ENCODE measurements at regions not wholly inside any gene's neighbourhood (a gene's known extent, or its start where the extent isn't known, plus 50 kb on each side); places are given as distances from the start of the nearest gene placed in this dataset.

GRCh38 chr2:8584174-8585066, 97.4 kb upstream of the ID2 start:
- H3K4me1 Mint-ChIP-seq (ENCODE audit: low read depth, unreplicated experiment): no peaks in the 10 kb centered on the region
- H3K27ac Mint-ChIP-seq (ENCODE audit: unreplicated experiment): no peak overlapping the region
- H3K27me3 Mint-ChIP-seq (ENCODE audit: unreplicated experiment): peaks cover 8% of the 10 kb centered on the region
- peak overlapping the region; percentile 43 for H3K4me3 Mint-ChIP-seq (ENCODE audit: unreplicated experiment)
- no peak for TF ChIP-seq CTCF (IDR thresholded peaks at IDR 0.05; ENCODE audit: partially characterized antibody, unreplicated experiment)
- no peak for DNase-seq
- H3K36me3 Mint-ChIP-seq (ENCODE audit: unreplicated experiment): no peaks in the 10 kb centered on the region
- H3K9me3 Mint-ChIP-seq (ENCODE audit: unreplicated experiment): peaks cover 2% of the 10 kb centered on the region

- Mint-ChIP-seq H3K4me1 (ENCODE audit: low read depth, unreplicated experiment) (no peaks in the 10 kb centered on the region), H3K4me3 (ENCODE audit: unreplicated experiment) (no peak overlapping the region), H3K27ac (ENCODE audit: unreplicated experiment) (no peak overlapping the region), H3K36me3 (ENCODE audit: unreplicated experiment) (no peaks in the 10 kb centered on the region), H3K9me3 (ENCODE audit: unreplicated experiment) (peaks cover 2% of the 10 kb centered on the region), H3K27me3 (ENCODE audit: unreplicated experiment) (peaks cover 8% of the 10 kb centered on the region)
- no peak for DNase-seq
- no peak for TF ChIP-seq CTCF (IDR thresholded peaks at IDR 0.05; ENCODE audit: partially characterized antibody, unreplicated experiment)
Measured at GRCh38 chr2:8586457-8587051, 95.3 kb upstream of the ID2 start.

GRCh38 chr2:8587251-8587791, 94.5 kb upstream of the ID2 start:
- DNase-seq: no peak
- Mint-ChIP-seq H3K27ac (ENCODE audit: unreplicated experiment) (no peak overlapping the region), H3K9me3 (ENCODE audit: unreplicated experiment) (peaks cover 2% of the 10 kb centered on the region), H3K27me3 (ENCODE audit: unreplicated experiment) (peaks cover 4% of the 10 kb centered on the region), H3K4me1 (ENCODE audit: low read depth, unreplicated experiment) (no peaks in the 10 kb centered on the region), H3K4me3 (ENCODE audit: unreplicated experiment) (no peak overlapping the region), H3K36me3 (ENCODE audit: unreplicated experiment) (no peaks in the 10 kb centered on the region)
- no peak for TF ChIP-seq CTCF (IDR thresholded peaks at IDR 0.05; ENCODE audit: partially characterized antibody, unreplicated experiment)

- Mint-ChIP-seq H3K4me3 (ENCODE audit: unreplicated experiment) (no peak overlapping the region), H3K4me1 (ENCODE audit: low read depth, unreplicated experiment) (no peaks in the 10 kb centered on the region), H3K27me3 (ENCODE audit: unreplicated experiment) (peaks cover 4% of the 10 kb centered on the region), H3K36me3 (ENCODE audit: unreplicated experiment) (no peaks in the 10 kb centered on the region), H3K9me3 (ENCODE audit: unreplicated experiment) (peaks cover 2% of the 10 kb centered on the region), H3K27ac (ENCODE audit: unreplicated experiment) (no peak overlapping the region)
- DNase-seq: no peak
- TF ChIP-seq CTCF (IDR thresholded peaks at IDR 0.05; ENCODE audit: partially characterized antibody, unreplicated experiment): no peak
Measured at GRCh38 chr2:8587920-8588830, 93.7 kb upstream of the ID2 start.
